NCI-H2029 treated with DMSO at 0.1 percent for 48 hours (cell line): ENCODE measurements at regions not wholly inside any gene's neighbourhood (a gene's known extent, or its start where the extent isn't known, plus 50 kb on each side); places are given as distances from the start of the nearest gene placed in this dataset.

Source experiments
- DNase-seq: peaks from one replicate; lab custom pipeline; 2025; lab: John Stamatoyannopoulos, UW

DNA sequence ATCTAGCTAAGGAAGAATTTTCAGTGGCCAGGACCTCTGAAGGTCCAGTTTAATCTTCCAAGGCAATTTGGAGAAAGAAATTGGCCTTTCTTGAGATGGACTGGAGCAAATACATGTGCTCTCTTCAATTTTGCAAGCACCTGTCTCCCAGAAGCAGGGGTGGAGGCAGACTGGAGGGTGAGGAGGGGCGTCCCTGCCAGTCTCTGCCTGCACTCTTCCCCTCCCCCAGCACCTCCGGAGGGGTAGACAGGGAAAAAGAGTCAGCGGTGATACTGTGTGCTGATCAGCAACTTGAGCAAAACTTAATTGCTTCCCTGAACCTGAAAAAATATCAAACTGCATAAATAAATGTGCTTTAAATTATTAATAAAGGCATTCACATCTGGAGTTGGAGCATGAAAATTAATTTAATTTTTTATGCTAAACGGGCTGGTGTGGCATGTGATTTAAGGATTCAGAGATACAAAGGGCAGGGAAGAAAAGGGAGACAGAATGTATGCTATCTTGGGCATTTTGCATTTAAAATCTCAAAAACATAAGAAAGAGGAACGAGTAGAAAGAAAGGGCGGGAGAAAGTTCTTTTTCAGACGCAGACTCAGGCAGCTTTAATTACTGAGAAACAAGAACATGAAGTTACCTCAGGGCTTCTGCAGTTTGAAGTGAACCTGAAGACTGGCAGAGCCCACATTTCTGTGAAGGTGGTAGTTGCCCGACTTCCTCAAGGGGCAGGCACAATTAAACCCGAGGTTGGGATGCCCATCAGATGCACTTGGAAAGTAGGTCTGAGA, 319.7 kb downstream of the UACA start:
- no peak for DNase-seq

DNA sequence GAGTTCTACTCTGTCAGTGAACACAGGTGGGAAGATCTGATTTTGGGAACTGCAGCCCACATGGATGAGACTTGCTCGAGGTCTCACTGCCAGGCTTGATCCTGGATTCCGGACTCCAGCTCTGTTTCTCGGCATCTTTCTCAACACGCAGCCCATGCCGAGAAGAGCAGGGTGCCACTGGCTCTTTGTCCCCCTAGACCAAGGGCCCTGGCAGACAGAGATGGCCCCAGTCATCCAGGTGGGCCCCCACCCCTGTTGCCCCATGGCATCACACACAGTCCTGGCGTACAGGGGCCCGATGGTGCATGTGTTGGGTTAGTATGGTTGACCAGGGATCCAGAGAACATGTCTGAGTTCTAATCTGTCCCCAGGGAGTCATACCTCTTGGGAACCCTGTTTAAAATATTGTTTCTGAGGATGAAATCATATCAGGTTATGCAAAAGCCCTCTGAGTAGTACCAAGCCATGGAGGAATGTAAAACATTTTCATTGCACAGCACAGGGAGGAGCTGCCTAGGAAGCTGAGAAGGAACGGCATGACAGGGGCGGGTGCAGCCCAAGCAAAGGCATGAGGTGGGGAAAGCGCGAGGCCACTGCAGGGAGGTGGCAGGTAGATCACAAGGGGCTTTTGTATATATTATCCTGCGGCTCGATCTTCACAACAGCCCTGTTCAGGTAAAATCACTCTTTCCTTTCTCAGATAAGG, 320.6 kb downstream of the UACA start:
- DNase-seq = no peak

DNA sequence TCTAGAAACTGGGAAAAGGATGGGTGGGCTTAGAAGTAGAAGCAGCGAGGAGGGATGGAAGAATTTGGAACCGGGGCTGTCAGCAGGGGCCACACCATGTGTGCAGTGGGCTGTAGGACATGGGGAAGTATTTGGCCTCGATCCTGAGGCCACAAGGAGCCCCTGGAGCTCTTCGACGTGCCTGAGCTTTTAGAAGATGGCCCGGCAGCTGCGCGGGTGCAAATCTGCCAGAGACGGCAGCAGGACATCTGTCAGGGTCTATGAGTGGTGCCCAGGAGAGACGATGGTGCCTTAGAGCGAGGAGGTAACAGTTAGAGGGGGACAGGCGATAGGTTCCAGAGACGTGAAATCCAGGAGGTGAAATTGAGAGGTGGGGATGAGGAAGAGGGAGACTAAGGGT, 321.1 kb downstream of the UACA start:
- DNase-seq = no peak

DNA sequence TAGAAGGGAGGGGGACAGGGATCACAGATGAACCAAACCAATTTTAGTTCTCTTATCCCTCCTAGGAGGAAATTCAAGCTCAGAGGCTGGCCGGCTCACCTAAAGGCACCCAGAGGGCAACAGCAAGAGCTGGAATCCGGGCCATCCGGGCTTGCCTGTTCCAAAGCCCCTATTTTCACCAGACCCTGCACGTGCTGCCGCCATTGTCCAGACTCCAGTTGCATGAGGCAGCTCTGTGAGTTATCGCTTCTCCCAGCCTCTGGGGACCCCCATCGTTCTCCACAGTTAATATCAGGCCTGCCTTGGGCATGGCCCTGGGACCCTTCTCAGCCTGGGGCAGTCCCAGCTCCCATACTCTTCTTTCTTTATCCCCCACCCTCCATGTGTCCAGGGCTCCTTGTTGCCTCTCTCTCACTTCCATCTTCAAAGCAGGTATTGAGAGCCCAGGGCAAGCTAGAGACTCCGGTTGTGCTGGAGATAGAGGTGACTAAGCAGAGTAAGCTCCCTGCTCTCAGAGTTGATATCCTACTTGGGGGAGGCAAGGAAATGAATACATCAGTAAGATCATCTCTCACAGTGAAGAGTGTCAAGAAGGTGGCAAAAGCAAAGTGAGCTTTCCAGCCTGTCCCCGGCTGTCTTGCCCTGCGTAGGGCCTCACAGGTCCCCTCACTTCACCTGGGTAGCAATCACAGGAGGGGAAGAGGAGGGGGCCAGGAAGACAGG, 322.8 kb downstream of the UACA start:
- DNase-seq = no peak

DNA sequence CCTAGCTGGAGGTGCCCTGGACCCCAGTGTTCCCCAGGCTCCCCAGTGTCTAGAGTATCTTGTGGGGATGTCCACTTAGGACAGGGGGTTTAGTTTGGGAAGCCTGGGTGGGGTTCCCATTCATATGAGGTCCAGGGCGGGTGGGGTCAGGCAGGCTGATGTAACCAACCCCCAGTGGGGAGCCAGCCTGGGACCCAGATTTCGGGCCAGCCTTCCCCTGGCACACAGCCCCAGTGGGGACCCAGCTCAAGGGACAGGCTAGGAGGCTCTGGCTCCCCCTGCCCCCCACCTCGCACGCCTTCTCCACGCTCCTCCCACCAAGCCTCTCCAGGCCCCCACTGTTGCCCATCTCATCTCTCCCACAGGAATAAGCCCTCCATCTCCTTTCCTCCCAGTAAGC, 323.5 kb downstream of the UACA start:
- DNase-seq = no peak

DNA sequence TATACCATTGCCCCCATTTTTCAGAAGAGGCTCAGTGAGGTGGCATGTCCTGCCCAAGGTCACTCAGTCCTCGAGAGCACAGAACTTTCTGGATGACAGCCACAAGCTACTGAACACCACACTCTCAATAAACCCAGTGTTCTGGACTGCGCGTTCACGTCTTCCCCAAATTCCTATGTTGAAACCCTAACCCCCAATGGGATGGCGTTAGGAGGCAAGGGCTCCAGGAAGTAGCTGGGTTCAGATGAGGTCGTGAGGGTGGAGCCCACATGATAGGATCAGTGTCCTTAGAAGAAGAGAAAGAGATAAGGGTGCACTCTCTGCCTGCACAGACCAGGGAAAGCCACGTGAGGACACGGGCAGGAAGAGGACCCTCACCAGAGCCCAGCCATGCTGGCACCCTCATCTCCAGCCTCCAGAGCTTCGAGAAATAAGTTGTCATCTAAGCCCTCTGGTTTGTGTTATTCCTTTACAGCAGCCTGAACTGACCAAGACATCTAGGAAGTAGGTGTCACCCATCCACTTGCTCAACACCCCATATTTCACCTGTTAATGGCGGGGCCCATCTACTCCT, 324.0 kb downstream of the UACA start:
- no peak for DNase-seq

DNA sequence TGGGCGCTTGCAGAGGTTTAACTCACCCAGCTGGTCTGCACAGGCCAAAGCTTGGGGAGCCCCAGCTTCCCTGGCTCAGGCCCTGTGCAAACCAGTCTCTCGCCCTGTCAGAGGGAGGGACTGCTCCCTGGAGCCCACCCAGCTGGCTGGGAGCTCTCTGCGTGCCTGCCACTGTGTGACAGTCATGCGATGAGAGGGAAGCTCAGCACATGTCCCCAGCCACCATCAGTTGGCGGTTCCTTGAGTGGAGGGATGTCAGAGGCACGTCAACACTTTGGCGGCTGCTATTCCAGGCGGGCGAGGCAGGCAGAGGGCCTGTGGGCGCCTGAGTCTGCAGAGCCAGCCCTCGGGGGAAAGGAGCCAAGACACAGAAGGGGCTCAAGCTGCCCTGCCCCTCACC, 324.6 kb downstream of the UACA start:
- DNase-seq = no peak

DNA sequence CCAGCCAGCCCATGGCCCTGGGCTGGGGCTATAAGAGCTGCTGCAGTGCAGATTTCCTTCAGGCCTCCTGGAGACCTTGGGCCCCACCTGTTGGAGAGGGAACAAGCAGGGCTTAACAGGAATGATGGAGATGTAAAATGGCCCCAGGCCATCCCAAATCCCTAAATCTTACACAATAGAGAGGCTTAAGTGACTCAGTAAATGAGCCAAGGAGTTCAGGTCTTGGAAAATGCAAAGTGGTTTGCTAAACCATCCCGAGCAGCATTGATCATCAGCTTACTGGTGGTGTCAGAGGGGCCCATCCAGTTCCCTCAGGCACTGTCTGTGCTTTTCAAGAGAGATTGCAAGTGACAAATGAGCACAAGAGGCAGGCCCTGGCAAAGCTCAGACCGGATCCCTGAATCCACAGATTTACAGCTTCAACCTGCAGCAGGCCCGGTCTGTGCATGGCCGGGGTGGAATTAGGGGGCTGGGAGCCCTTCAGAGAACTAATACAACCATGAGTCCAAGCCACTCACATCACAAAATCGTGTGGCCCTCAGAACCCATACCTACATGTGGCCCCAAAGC, 325.4 kb downstream of the UACA start:
- no peak for DNase-seq

DNA sequence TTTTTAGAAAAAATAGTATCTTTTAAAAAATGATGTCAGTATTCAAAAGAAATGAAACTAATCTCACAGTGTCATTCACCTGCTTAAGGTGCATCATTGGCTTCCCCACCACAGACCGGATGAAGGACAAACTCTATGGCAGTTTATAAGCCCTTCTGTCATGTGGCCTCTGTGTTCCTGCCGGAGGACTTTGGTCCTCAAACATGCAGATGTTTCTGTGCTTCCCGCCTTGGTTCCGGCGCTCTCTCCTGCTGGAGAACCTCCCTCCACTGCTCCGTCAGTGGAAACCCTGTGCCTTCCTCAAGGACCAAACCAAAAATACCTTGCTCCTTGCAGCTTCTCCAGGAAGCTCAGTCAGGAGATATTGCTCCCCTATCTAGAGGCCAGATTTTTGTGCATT, 326.3 kb downstream of the UACA start:
- DNase-seq = no peak

DNA sequence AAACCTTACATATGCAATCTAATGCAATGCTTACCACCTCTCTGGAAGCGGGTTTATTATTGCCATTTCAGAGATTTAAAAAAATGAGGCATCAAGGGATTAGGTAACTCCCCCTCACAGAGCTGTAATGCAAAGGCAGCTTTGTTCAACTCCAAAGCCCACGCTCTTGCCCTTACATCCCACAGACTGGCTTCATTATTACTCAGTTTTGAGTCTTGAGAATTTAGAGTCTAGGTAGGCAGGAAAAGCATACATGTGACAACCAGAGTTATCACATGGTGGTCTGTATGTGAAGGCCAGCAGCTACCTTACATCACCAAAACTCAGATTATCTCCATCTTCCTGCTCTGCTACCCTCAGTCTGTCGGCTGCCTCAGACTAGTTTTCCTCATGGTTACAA, 326.9 kb downstream of the UACA start:
- DNase-seq = no peak

DNA sequence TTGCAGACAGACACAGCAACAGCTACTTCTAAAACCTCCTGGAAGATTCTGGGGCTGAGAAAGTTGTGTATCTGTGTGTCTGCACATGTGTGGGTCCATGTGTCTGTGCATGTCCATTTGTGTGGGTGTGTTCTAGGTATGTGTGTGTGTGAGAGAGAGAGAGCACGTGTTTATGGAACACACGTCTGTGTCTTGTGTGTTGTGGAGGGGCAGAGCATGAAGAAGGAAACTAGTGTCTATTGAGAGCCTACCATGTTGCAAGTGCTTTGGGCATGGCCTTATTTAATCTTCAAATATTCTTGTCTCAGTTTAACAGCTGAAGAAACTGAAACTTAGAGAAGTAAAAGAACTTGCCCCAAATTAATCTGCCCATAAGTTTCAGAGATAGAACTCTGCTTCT, 327.5 kb downstream of the UACA start:
- no peak for DNase-seq

DNA sequence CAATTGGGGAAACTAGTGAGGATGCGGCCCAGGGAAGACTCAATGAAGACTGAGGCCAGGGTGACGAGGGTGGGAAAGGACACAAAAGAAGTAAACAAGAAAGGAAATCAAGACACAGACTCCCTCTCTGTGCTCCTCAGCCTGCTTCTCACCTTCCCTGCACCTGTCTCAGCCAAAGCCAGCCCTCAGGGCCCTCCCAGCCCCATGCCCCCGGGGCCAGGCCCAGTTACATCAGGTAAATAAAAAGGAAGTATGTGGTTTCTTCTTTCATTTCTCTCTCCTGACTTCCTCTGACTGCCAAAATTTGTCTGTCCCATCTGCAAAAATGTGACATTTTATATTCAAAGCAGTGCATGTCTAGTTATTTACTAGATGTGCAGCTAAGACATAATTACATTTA, 328.0 kb downstream of the UACA start:
- no peak for DNase-seq

DNA sequence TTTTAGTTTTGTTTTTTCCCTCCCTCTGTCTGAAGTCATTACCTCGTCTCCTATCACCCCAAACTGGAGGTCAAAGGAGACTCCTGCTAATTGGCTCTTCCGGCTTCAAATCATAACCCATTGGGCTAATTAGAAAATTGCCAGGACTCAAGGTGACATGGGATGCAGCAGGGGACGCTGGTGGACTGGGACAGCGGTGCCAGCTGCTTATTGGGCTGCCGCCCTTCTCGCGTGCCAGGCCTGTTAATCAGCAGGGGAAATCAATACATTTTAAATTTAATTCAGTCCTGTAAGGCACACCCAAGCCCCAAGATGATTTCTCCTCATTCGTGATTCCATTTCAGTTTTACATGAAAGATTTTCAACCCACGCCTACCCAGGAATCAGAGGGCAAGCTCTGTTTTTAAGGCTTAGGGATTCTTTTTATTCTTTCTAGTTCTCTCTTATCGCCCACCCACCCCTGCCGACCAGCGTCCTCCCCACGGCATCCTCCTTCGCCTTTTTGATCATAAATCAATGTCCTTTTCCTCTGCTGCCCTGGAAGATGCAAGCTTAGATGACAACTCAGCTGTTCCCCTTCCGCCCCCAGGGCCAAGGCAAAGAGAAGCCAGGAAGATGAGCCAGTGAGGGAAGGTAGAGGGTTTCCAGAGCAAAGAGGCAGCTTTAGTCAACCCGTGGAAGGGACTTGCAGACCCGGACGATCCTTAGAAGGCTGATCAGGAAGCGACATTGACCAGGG, 329.6 kb downstream of the UACA start:
- no peak for DNase-seq

DNA sequence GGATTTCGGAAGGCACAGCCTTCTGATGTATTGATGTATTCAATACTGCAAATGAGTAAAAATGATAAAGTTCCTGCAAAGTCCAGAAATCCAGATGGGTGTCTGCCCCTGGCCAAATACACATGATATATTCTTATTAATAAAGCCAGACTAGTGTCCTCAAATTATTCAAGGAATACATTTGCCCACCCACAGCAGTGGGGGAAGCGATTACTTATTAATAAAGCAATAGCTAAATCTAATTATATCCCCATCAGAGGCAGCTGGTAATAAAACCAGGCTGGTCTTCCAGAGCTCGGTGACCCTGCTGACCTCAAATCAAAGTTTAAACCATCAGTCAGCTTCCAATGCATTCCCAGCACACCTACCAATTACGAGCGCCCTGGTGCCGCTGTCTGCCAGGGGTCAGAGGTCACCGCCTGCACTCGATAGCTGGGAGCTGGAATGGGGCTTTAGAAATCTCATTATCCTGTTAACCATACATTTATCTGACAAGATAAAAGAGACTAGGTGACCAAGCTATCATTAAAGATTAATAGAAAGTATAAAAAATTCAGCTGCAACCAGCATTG, 330.3 kb downstream of the UACA start:
- DNase-seq = no peak

DNA sequence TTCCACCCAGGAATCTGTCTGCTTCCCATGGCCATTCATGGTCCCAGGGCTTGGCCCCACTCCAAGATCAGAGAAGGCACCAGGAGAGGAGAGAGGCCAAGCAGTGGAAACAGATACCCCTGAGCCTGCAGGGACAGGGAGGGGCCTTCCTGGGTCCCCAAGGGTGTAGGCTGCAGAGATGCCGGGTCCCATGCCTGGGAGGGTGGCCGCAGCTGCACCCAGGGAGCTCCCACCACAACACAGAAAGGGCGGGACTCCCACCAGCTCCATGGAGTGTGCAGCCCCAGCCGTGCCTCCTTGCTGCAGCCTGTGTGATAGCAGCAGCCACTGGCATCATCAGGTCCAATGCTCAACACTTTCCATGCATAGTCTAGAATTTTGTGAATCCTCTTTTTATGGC, 331.5 kb downstream of the UACA start:
- DNase-seq = no peak

DNA sequence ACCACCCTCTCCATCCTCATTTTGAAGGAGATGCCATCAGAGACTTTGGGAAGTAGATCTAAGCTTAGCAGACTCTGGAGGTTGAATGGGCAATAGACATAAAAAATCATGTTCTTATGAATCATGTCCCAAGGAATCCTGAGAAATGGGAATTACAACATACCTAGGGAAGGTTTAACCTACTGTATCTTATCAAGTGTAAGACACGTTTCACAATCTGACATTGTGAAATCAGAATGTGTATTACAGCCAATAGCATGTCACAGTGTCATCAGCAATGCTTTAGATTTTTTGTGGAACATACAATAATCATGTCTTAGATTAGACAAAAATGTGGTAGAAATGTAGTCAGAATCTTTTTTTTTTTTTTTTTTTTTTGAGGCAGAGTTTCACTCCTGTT, 332.4 kb upstream of the TLE3 start:
- no peak for DNase-seq

DNA sequence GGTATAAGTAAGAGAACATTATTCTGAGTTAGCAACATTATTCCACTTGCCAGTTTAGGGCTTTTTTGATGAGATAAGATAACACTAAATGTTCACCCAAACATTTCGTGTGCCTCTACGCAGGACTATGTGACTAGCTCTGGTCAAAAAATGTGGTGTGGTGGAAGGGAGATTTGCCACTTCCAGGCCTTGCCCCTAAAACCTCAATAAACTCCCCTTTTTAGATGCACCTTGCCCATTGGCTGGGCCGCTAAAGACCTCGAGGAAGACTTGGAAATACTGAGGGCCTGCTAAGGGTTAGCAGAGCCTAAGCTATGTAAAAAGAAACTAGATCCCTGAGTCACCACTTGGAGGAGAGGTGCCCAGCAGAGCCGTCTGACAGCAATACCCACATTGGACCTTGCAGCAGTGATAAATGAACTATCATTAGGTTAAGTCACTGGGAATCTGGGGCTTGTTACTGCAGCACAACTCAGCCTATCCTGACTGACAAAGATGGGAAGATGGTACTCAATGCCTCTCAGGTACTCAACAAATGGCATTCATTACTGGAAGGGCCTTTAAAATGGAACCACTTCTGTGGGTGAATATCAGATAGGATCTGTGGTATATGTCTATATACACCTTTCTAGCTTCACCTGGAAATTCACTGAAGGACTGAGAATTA, 331.5 kb upstream of the TLE3 start:
- no peak for DNase-seq

DNA sequence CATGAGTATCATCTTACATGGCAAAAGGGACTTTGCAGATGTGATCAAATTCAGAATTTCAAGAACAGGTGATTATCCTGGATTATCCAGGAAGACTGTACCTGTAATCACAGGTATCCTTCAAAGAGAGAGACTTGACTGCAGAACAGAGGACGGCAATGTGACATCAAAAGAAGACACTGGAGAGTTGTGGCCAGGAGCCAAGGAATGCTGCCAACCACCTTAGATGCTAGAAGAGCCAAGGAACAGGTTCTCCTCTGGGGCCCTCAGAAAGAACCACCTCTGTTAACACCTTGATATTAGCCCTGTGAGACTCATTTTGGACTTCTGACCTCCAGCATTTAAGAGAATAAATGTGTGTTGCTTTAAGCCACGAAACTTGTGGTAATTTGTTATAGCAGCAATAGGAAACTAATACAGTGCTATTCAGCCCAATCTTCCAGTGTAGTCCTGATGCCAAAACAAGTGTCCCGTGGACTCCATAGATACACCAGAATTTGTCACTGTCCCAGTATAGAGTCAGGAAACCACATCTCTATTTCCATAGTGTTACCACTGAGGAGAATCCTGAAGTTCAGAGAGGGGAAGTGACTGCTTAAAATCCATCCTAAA, 330.6 kb upstream of the TLE3 start:
- no peak for DNase-seq

DNA sequence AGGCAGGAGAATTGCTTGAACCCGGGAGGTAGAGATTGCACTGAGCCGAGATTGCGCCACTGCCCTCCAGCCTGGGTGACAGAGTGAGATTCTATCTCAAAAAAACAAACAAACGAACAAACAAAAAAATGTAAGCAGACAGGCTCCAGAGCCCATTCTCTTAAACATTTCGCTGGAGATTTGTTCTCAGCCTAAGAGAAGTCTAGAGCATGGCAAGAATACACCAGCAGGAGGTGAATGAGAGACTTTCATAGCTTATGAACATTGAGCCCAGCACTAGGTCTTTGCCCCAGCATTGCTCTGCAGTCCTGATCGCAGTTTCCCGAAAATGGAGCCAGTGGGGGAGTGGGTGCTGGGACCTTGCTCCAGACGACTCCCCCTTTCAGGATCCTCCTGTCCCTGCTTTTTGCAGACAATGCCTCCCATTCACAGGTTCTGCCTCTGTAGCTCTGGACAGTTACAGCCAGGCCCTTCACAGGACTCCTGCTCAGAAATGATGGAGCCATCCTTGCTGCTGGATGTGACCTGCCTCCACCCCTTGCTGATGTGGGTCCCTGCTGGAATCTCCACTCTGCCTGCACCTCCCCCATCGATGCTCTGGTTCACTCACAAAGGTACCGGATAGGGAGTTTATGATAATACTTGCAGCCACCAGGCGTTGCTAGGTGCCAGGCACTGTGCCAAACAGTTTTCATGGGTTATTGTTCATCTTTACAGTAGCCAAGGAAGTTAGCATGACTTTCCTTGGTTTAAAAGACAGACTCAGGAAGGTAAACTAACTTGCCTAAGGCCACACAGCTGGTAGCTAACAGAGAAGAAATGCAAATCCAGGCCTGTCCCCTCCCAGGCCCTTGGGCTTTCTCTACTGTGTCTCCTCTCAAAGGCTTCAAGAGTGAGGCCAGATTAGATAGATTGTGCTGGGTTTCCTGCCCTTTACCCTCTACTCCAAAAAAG, 329.7 kb upstream of the TLE3 start:
- DNase-seq = no peak
